ENCODE measurements at regions not wholly inside any gene's neighbourhood (a gene's known extent, or its start where the extent isn't known, plus 50 kb on each side); places are given as distances from the start of the nearest gene placed in this dataset.

DNA sequence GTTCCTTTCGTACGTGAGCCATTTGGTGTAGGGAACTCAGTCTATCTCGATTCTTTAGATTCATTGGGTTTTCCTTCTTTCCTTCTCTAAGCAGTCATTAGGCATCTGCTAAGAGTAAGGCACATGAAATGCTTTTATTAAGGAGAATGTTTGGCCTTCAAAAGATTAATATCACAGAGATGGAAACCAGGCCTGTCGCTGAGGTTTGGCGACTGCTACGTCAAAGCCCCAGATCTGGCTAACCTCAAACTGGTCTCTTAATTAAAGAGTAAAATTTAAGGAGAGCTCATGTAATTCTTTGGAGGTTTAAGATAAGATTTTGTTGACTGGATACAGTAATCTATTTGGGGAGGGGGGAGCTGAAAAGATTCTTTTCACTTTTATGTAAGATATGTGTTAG is 189.8 kb downstream of the JCAD start:
- CTCF ChIA-PET (ENCODE audit: low intra/inter-chr PET ratio), result no interaction called here
- H3K79me2 ChIP-seq (ENCODE audit: control insufficient read depth, insufficient read depth, low read length), result no peaks in the 10 kb centered on the region
- no peaks in the 10 kb centered on the region for H3K36me3 ChIP-seq (ENCODE audit: control insufficient read depth, insufficient read depth, low read length)
- FAIRE-seq (no peak), DNase-seq (ENCODE audit: extremely low read depth in 1 of 4, low spot score in 3 of 4) (no peak), ATAC-seq (no peak)
- in situ Hi-C loops (cut with MboI), result no loop called here
- H3K27me3 ChIP-seq (ENCODE audit: control insufficient read depth in 2 of 2, insufficient read depth in 2 of 2, low read length in 2 of 2), result peaks cover 0 to 5% of the 10 kb centered on the region in 2 experiments; a peak in 1 of 5 replicates
- no peak overlapping the region for H3K4me3 ChIP-seq
- no peak overlapping the region for H2AFZ ChIP-seq (ENCODE audit: low read depth, low read length)
- no peak overlapping the region for H3K27ac ChIP-seq (ENCODE audit: extremely low read depth, low read depth, low read length)
- WGBS (ENCODE audit: insufficient coverage, low coverage, missing lambda C conversion rate), result 0% methylated on average over 5 of the region's 6 CpGs
- POLR2A ChIA-PET, result no interaction called here
- H3K9ac ChIP-seq (ENCODE audit: insufficient read depth in 1 of 2, low read depth in 2 of 2, low read length in 2 of 2), result no peak overlapping the region
- no TSS peak for BruUV-seq (replicated peaks)
- no peaks in the 10 kb centered on the region for H4K20me1 ChIP-seq (replicated peaks; ENCODE audit: control insufficient read depth, insufficient read depth, low read length)
- H3K4me1 ChIP-seq (replicated peaks in 1 of 2; ENCODE audit: control insufficient read depth in 2 of 2, insufficient read depth in 2 of 2, low read length in 2 of 2), result no peaks in the 10 kb centered on the region
- H3K9me3 ChIP-seq (replicated peaks; ENCODE audit: control insufficient read depth, insufficient read depth, low read depth, low read length), result no peaks in the 10 kb centered on the region
- TF ChIP-seq ZFP1 (CRISPR knock-in tag; IDR thresholded peaks at IDR 0.05), result no peak
- TF ChIP-seq, protein P1, sequence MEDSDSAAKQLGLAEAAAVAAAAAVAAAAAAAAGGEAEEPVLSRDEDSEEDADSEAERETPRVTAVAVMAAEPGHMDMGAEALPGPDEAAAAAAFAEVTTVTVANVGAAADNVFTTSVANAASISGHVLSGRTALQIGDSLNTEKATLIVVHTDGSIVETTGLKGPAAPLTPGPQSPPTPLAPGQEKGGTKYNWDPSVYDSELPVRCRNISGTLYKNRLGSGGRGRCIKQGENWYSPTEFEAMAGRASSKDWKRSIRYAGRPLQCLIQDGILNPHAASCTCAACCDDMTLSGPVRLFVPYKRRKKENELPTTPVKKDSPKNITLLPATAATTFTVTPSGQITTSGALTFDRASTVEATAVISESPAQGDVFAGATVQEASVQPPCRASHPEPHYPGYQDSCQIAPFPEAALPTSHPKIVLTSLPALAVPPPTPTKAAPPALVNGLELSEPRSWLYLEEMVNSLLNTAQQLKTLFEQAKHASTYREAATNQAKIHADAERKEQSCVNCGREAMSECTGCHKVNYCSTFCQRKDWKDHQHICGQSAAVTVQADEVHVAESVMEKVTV (CRISPR knock-in tag; IDR thresholded peaks at IDR 0.05), result no peak
- intact Hi-C loops (cut with micrococcal nuclease), result no loop called here
- H3K9me1 ChIP-seq (ENCODE audit: control insufficient read depth, insufficient read depth, low read length), result no peaks in the 10 kb centered on the region
- H3K4me2 ChIP-seq (ENCODE audit: insufficient read depth, low read length), result no peak overlapping the region

DNA sequence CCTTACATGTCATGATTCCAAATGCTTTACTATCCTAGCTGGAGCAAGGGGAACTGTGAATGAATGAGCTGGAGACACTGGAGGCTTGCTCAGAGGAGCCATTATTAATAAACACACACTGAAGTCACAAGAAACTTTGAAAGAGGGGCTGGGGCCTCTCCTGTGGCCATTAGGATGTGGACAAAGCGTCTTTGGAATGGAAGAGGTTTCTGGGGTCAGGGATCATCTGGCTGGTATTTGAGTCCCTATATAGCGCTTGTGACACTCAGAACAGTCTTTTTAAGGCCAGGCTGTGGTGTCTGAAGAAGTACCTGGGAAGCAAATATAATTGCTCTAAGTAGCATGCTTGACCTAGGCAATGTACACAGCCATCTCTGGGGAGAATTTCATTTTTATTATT is 193.0 kb downstream of the JCAD start:
- Histone ChIP-seq H3K4me1 (replicated peaks in 1 of 2; ENCODE audit: control insufficient read depth in 2 of 2, insufficient read depth in 2 of 2, low read length in 2 of 2) (no peaks in the 10 kb centered on the region), H3K27me3 (ENCODE audit: control insufficient read depth in 2 of 2, insufficient read depth in 2 of 2, low read length in 2 of 2) (peaks cover 0 to 9% of the 10 kb centered on the region in 2 experiments; a peak in 1 of 5 replicates), H3K27ac (ENCODE audit: extremely low read depth, low read depth, low read length) (no peak overlapping the region), H3K9me3 (replicated peaks; ENCODE audit: control insufficient read depth, insufficient read depth, low read depth, low read length) (no peaks in the 10 kb centered on the region), H3K9ac (ENCODE audit: insufficient read depth in 1 of 2, low read depth in 2 of 2, low read length in 2 of 2) (no peak overlapping the region), H4K20me1 (replicated peaks; ENCODE audit: control insufficient read depth, insufficient read depth, low read length) (no peaks in the 10 kb centered on the region), H2AFZ (ENCODE audit: low read depth, low read length) (no peak overlapping the region), H3K4me2 (ENCODE audit: insufficient read depth, low read length) (no peak overlapping the region), H3K4me3 (no peak overlapping the region), H3K36me3 (ENCODE audit: control insufficient read depth, insufficient read depth, low read length) (no peaks in the 10 kb centered on the region), H3K9me1 (ENCODE audit: control insufficient read depth, insufficient read depth, low read length) (no peaks in the 10 kb centered on the region), H3K79me2 (ENCODE audit: control insufficient read depth, insufficient read depth, low read length) (no peaks in the 10 kb centered on the region)
- DNase-seq (ENCODE audit: extremely low read depth in 1 of 4, low spot score in 3 of 4) (no peak), ATAC-seq (no peak), FAIRE-seq (no peak)
- in situ Hi-C loops (cut with MboI) (no loop called here), intact Hi-C loops (cut with micrococcal nuclease) (no loop called here)
- ChIA-PET POLR2A (interaction anchor here (0.6 kb wide), 1 partner anchor 19 kb away, joined by 5 read pairs; no protein-coding TSS in a partner anchor), CTCF (ENCODE audit: low intra/inter-chr PET ratio) (no interaction called here)
- WGBS (ENCODE audit: insufficient coverage, low coverage, missing lambda C conversion rate), result 0% methylated on average over 2 of the region's 2 CpGs
- no TSS peak for BruUV-seq (replicated peaks)
- TF ChIP-seq GATA2 (CRISPR knock-in tag; IDR thresholded peaks at IDR 0.05), result no peak
- no peak for TF ChIP-seq BACH1 (tag; IDR thresholded peaks at IDR 0.05)
- TF ChIP-seq, protein P2, sequence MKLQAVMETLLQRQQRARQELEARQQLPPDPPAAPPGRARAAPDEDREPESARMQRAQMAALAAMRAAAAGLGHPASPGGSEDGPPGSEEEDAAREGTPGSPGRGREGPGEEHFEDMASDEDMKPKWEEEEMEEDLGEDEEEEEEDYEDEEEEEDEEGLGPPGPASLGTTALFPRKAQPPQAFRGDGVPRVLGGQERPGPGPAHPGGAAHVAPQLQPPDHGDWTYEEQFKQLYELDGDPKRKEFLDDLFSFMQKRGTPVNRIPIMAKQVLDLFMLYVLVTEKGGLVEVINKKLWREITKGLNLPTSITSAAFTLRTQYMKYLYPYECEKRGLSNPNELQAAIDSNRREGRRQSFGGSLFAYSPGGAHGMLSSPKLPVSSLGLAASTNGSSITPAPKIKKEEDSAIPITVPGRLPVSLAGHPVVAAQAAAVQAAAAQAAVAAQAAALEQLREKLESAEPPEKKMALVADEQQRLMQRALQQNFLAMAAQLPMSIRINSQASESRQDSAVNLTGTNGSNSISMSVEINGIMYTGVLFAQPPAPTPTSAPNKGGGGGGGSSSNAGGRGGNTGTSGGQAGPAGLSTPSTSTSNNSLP (IDR thresholded peaks at IDR 0.05; ENCODE audit: borderline replicate concordance, low read depth, low read length), result no peak
- no peak for TF ChIP-seq EP400 (IDR thresholded peaks at IDR 0.05)
- TF ChIP-seq RFX5 (IDR thresholded peaks at IDR 0.05; ENCODE audit: low read depth, low read length), result no peak
- TF ChIP-seq KLF10 (CRISPR knock-in tag; IDR thresholded peaks at IDR 0.05), result no peak
- no peak for TF ChIP-seq ZNF644 (tag; IDR thresholded peaks at IDR 0.05; ENCODE audit: low read depth)
- no peak for TF ChIP-seq KLF16 (IDR thresholded peaks at IDR 0.05)

Data from K562 (cell line).